ENCODE measurements at regions not wholly inside any gene's neighbourhood (a gene's known extent, or its start where the extent isn't known, plus 50 kb on each side); places are given as distances from the start of the nearest gene placed in this dataset.

- TF ChIP-seq ZBTB7A (IDR thresholded peaks at IDR 0.05; ENCODE audit: low read depth) = no peak
- no peak for TF ChIP-seq TAF1 (IDR thresholded peaks at IDR 0.05; ENCODE audit: low read depth)
Measured at GRCh38 chr11:42444406-42444805, 867.4 kb upstream of the API5 start.

GRCh38 chr11:42462558-42463310 lies 849.1 kb upstream of the API5 start:
- TF ChIP-seq ZBTB7A (IDR thresholded peaks at IDR 0.05; ENCODE audit: low read depth) = no peak
- TF ChIP-seq TEAD4 (IDR thresholded peaks at IDR 0.05) = no peak
- no peak for TF ChIP-seq EP300 (IDR thresholded peaks at IDR 0.05; ENCODE audit: borderline replicate concordance)
- no peak for TF ChIP-seq CREB1 (IDR thresholded peaks at IDR 0.05; ENCODE audit: low read depth)
- TF ChIP-seq MAX (IDR thresholded peaks at IDR 0.05) = no peak
- TF ChIP-seq RAD21 (IDR thresholded peaks at IDR 0.05; ENCODE audit: low read depth) = no peak
- no peak for TF ChIP-seq CEBPB (IDR thresholded peaks at IDR 0.05)
- TF ChIP-seq EGR1 (IDR thresholded peaks at IDR 0.05) = no peak
- TF ChIP-seq YY1 (IDR thresholded peaks at IDR 0.05; ENCODE audit: low read depth) = no peak
- no peak for TF ChIP-seq FOXM1 (IDR thresholded peaks at IDR 0.05; ENCODE audit: borderline replicate concordance, low read depth)
- TF ChIP-seq TCF12 (IDR thresholded peaks at IDR 0.05; ENCODE audit: low read depth) = no peak
- no peak for TF ChIP-seq USF1 (IDR thresholded peaks at IDR 0.05)
- no peak for TF ChIP-seq TAF1 (IDR thresholded peaks at IDR 0.05; ENCODE audit: low read depth)
- no peak for TF ChIP-seq REST (IDR thresholded peaks at IDR 0.05; ENCODE audit: low read depth)
- TF ChIP-seq NFIC (IDR thresholded peaks at IDR 0.05) = no peak

GRCh38 chr11:42465623-42466022 lies 846.2 kb upstream of the API5 start:
- TF ChIP-seq ZBTB7A (IDR thresholded peaks at IDR 0.05; ENCODE audit: low read depth) (no peak), TEAD4 (IDR thresholded peaks at IDR 0.05) (no peak), TCF12 (IDR thresholded peaks at IDR 0.05; ENCODE audit: low read depth) (no peak), EP300 (IDR thresholded peaks at IDR 0.05; ENCODE audit: borderline replicate concordance) (no peak), USF1 (IDR thresholded peaks at IDR 0.05) (no peak)

- TF ChIP-seq TAF1 (IDR thresholded peaks at IDR 0.05; ENCODE audit: low read depth) (no peak), TEAD4 (IDR thresholded peaks at IDR 0.05) (no peak), YY1 (IDR thresholded peaks at IDR 0.05; ENCODE audit: low read depth) (no peak), NFIC (IDR thresholded peaks at IDR 0.05) (no peak)
Measured at GRCh38 chr11:42473106-42473505, 838.7 kb upstream of the API5 start.

- TF ChIP-seq TAF1 (IDR thresholded peaks at IDR 0.05; ENCODE audit: low read depth) (no peak), RAD21 (IDR thresholded peaks at IDR 0.05; ENCODE audit: low read depth) (no peak), CEBPB (IDR thresholded peaks at IDR 0.05) (no peak), CREB1 (IDR thresholded peaks at IDR 0.05; ENCODE audit: low read depth) (no peak), FOXM1 (IDR thresholded peaks at IDR 0.05; ENCODE audit: borderline replicate concordance, low read depth) (no peak), USF1 (IDR thresholded peaks at IDR 0.05) (no peak), EGR1 (IDR thresholded peaks at IDR 0.05) (no peak), REST (IDR thresholded peaks at IDR 0.05; ENCODE audit: low read depth) (no peak), EP300 (IDR thresholded peaks at IDR 0.05; ENCODE audit: borderline replicate concordance) (no peak)
Measured at GRCh38 chr11:42482822-42483221, 829.0 kb upstream of the API5 start.

GRCh38 chr11:42490506-42490905 lies 821.3 kb upstream of the API5 start:
- TF ChIP-seq EGR1 (IDR thresholded peaks at IDR 0.05) (no peak), NFIC (IDR thresholded peaks at IDR 0.05) (no peak), TAF1 (IDR thresholded peaks at IDR 0.05; ENCODE audit: low read depth) (no peak), USF1 (IDR thresholded peaks at IDR 0.05) (no peak)
